Panc1 (cell line): ENCODE measurements at regions not wholly inside any gene's neighbourhood (a gene's known extent, or its start where the extent isn't known, plus 50 kb on each side); places are given as distances from the start of the nearest gene placed in this dataset.

Source experiments
- ATAC-seq: fragments of 200-7000 bp; cut with Tn5 transposase; 2 replicates; pipeline ENCODE4 v1.9.1; 2020; ENCODE audit warnings: mild to moderate bottlenecking, moderate library complexity
- BruUV-seq: library from RNA; stranded (reverse); fragments of 400-500 nt; replicated peaks from 2 replicates; lab custom pipeline; 2021; lab: Mats Ljungman, UMichigan
- CTCF ChIA-PET: fragments of 300-600 bp; sonication (Branson Sonifier 250); formaldehyde crosslinking; loops from one replicate; lab custom pipeline; 2022; ENCODE audit warnings: antibody characterized with exemption; lab: Charles Lee
- POLR2A ChIA-PET: fragments of 300-600 bp; sonication (Branson Sonifier 250); formaldehyde crosslinking; loops from one replicate; lab custom pipeline; 2022; ENCODE audit warnings: antibody characterized with exemption; lab: Charles Lee
- DNase-seq: peaks from one replicate; pipeline ENCODE4 v3.0.0-alpha.2; 2010; ENCODE audit warnings: low read depth, low spot score
- H3K27ac ChIP-seq: 2 replicates; pipeline ENCODE4 v1.5.1; 2011; ENCODE audit warnings: mild to moderate bottlenecking, low read length, inconsistent platforms
- H3K27me3 ChIP-seq: fragments of 200-500 bp; sonication (Bioruptor generic); 2 replicates; pipeline ENCODE4 v1.6.0; 2014; ENCODE audit warnings: low read length, inconsistent platforms; ENCODE audit not compliant: control insufficient read depth, insufficient read depth
- H3K36me3 ChIP-seq: fragments of 200-500 bp; sonication (Bioruptor generic); 2 replicates; pipeline ENCODE4 v1.5.1; 2014; ENCODE audit warnings: inconsistent platforms, mild to moderate bottlenecking, low read length, moderate library complexity; ENCODE audit not compliant: control insufficient read depth, insufficient read depth
- H3K4me1 ChIP-seq: 2 replicates; pipeline ENCODE4 v1.5.1; 2011; ENCODE audit warnings: inconsistent platforms, mild to moderate bottlenecking, low read length, moderate library complexity; ENCODE audit not compliant: control insufficient read depth, insufficient read depth
- H3K4me3 ChIP-seq, 2 experiments: 2 replicates each; pipeline ENCODE4 v1.5.1; 2011 to 2012; ENCODE audit warnings: low read depth in 2 of 2, low read length in 2 of 2, mild to moderate bottlenecking in 2 of 2, inconsistent platforms in 1 of 2, moderate library complexity in 1 of 2
- H3K9me3 ChIP-seq: fragments of 200-500 bp; sonication (Bioruptor generic); 2 replicates; pipeline ENCODE4 v1.5.1; 2014; ENCODE audit warnings: low read depth, mild to moderate bottlenecking, inconsistent platforms, low read length, moderate library complexity; ENCODE audit not compliant: control insufficient read depth, insufficient read depth
- CTCF ChIP-seq: fragments of 450-650 bp; IDR thresholded peaks from 2 replicates; pipeline ENCODE4 v1.5.1; 2017; ENCODE audit warnings: mild to moderate bottlenecking
- POLR2AphosphoS5 ChIP-seq: IDR thresholded peaks from 2 replicates; pipeline ENCODE4 v1.6.1; 2012; ENCODE audit warnings: mild to moderate bottlenecking, low read depth, low read length, moderate library complexity
- REST ChIP-seq, 2 experiments: IDR thresholded peaks; 2 replicates each; pipeline ENCODE4 v1.6.1; 2011 to 2012; ENCODE audit warnings: low read depth in 2 of 2, control low read depth in 1 of 2, low read length in 1 of 2, mild to moderate bottlenecking in 1 of 2, moderate library complexity in 1 of 2; ENCODE audit not compliant: insufficient read depth in 1 of 2
- SIN3A ChIP-seq: IDR thresholded peaks from 2 replicates; pipeline ENCODE4 v1.6.1; 2012; ENCODE audit warnings: low read depth, mild to moderate bottlenecking, low read length, moderate library complexity, borderline replicate concordance; ENCODE audit not compliant: insufficient read depth
- TCF7L2 ChIP-seq: IDR thresholded peaks from 2 replicates; pipeline ENCODE4 v1.6.1; 2011; ENCODE audit warnings: mild to moderate bottlenecking, low read depth, low read length, inconsistent platforms
- in situ Hi-C: cut with HindIII; loops from 2 replicates; pipeline ENCODE4 v1.10.0; 2016; ENCODE audit warnings: low sequenced_read_pairs, low pct_unique_long_range_greater_than_20kb
- intact Hi-C: fragments of 100-400 bp; cut with micrococcal nuclease; formaldehyde crosslinking; loops from one replicate; pipeline ENCODE4 v1.10.0; 2022; ENCODE audit not compliant: unreplicated experiment

- H3K36me3 ChIP-seq: no peaks in the 10 kb centered on the region
- intact Hi-C loops: no loop called here
- no peak overlapping the region for H3K27ac ChIP-seq
- POLR2A ChIA-PET: no interaction called here
- TF ChIP-seq REST (IDR thresholded peaks at IDR 0.05; ENCODE audit: insufficient read depth in 1 of 2, low read depth in 2 of 2, low read length in 1 of 2): no peak
- TF ChIP-seq SIN3A: no peak
- in situ Hi-C loops: no loop called here
- H3K9me3 ChIP-seq: no peaks in the 10 kb centered on the region
- CTCF ChIA-PET: no interaction called here
- BruUV-seq: no TSS peak
- H3K4me3 ChIP-seq: no peak overlapping the region
- no peak for DNase-seq
- no peak for ATAC-seq
- no peaks in the 10 kb centered on the region for H3K27me3 ChIP-seq
- no peaks in the 10 kb centered on the region for H3K4me1 ChIP-seq
Measured at GRCh38 chr3:18965781-18966180, 182.5 kb upstream of the KCNH8 start.

- Histone ChIP-seq H3K4me1 (no peaks in the 10 kb centered on the region), H3K27ac (no peak overlapping the region), H3K9me3 (no peaks in the 10 kb centered on the region), H3K36me3 (no peaks in the 10 kb centered on the region), H3K4me3 (no peak overlapping the region), H3K27me3 (no peaks in the 10 kb centered on the region)
- ChIA-PET POLR2A (no interaction called here), CTCF (no interaction called here)
- DNase-seq: no peak
- intact Hi-C loops (no loop called here), in situ Hi-C loops (no loop called here)
- TF ChIP-seq TCF7L2 (no peak), POLR2AphosphoS5 (no peak), REST (IDR thresholded peaks at IDR 0.05; ENCODE audit: insufficient read depth in 1 of 2, low read depth in 2 of 2, low read length in 1 of 2) (no peak), SIN3A (no peak), CTCF (no peak)
- no peak for ATAC-seq
- no TSS peak for BruUV-seq
Measured at GRCh38 chr3:18964640-18965039, 183.7 kb upstream of the KCNH8 start.
